SK-N-SH treated with all-trans-retinoic acid at 6 μM for 48 hours (cell line): ENCODE measurements at regions not wholly inside any gene's neighbourhood (a gene's known extent, or its start where the extent isn't known, plus 50 kb on each side); places are given as distances from the start of the nearest gene placed in this dataset.

Experiments used
- ATAC-seq: fragments of 200-7000 bp; cut with Tn5 transposase; 3 replicates; pipeline ENCODE4 v1.9.1; 2020; ENCODE audit warnings: mild to moderate bottlenecking, moderate library complexity
- ARNTL ChIP-seq: fragments of 450-650 bp; formaldehyde crosslinking; IDR thresholded peaks from 2 replicates; pipeline ENCODE4 v1.5.0; 2020; ENCODE audit warnings: low read depth, mild to moderate bottlenecking, moderate library complexity, borderline replicate concordance
- BACH2 ChIP-seq: fragments of 250-450 bp; sonication (Bioruptor Pico); IDR thresholded peaks from 2 replicates; pipeline ENCODE4 v1.9.0; 2021; ENCODE audit warnings: mild to moderate bottlenecking, borderline replicate concordance
- CREB5 ChIP-seq: fragments of 250-450 bp; sonication (Bioruptor Pico); IDR thresholded peaks from 2 replicates; pipeline ENCODE4 v1.5.1; 2020; ENCODE audit warnings: low read depth, mild to moderate bottlenecking, moderate library complexity
- CSDC2 ChIP-seq: fragments of 250-450 bp; sonication (Bioruptor Pico); IDR thresholded peaks from 2 replicates; pipeline ENCODE4 v1.5.0; 2020; ENCODE audit warnings: mild to moderate bottlenecking, moderate library complexity
- CSRNP3 ChIP-seq: fragments of 250-450 bp; sonication (Bioruptor Pico); IDR thresholded peaks from 2 replicates; pipeline ENCODE4 v1.5.1; 2021; ENCODE audit warnings: mild to moderate bottlenecking, moderate library complexity
- GLIS3 ChIP-seq: fragments of 250-450 bp; sonication (Bioruptor Pico); IDR thresholded peaks from 2 replicates; pipeline ENCODE4 v1.5.0; 2020; ENCODE audit warnings: mild to moderate bottlenecking, moderate library complexity
- ISL1 ChIP-seq: fragments of 250-450 bp; sonication (Bioruptor Pico); IDR thresholded peaks from 2 replicates; pipeline ENCODE4 v2.1.2; 2022; ENCODE audit warnings: mild to moderate bottlenecking, moderate library complexity
- OSR1 ChIP-seq: fragments of 250-450 bp; sonication (Bioruptor Pico); IDR thresholded peaks from 2 replicates; pipeline ENCODE4 v1.8.0; 2022; ENCODE audit warnings: moderate library complexity, mild to moderate bottlenecking, inconsistent platforms
- PATZ1 ChIP-seq: fragments of 250-450 bp; sonication (Bioruptor Pico); IDR thresholded peaks from 2 replicates; pipeline ENCODE4 v1.8.0; 2020; ENCODE audit warnings: mild to moderate bottlenecking, moderate library complexity, borderline replicate concordance
- POU6F1 ChIP-seq: fragments of 250-450 bp; sonication (Bioruptor Pico); IDR thresholded peaks from 2 replicates; pipeline ENCODE4 v1.8.0; 2021; ENCODE audit warnings: low read depth, mild to moderate bottlenecking, moderate library complexity, borderline replicate concordance
- PPARA ChIP-seq: fragments of 250-450 bp; sonication (Bioruptor Pico); IDR thresholded peaks from 2 replicates; pipeline ENCODE4 v1.5.0; 2020; ENCODE audit warnings: mild to moderate bottlenecking, borderline replicate concordance
- RARB ChIP-seq: fragments of 250-450 bp; sonication (Bioruptor Pico); IDR thresholded peaks from 2 replicates; pipeline ENCODE4 v1.8.0; 2021; ENCODE audit warnings: mild to moderate bottlenecking, moderate library complexity
- SNAI2 ChIP-seq: fragments of 250-450 bp; sonication (Bioruptor Pico); IDR thresholded peaks from 2 replicates; pipeline ENCODE4 v1.5.0; 2020; ENCODE audit warnings: mild to moderate bottlenecking, moderate library complexity
- TCF4 ChIP-seq: fragments of 250-450 bp; sonication (Bioruptor Pico); IDR thresholded peaks from 2 replicates; pipeline ENCODE4 v1.8.0; 2021; ENCODE audit warnings: mild to moderate bottlenecking, moderate library complexity, borderline replicate concordance
- TOX ChIP-seq: fragments of 250-450 bp; sonication (Bioruptor Pico); IDR thresholded peaks from 2 replicates; pipeline ENCODE4 v1.8.0; 2021; ENCODE audit warnings: mild to moderate bottlenecking, moderate library complexity, borderline replicate concordance
- TSHZ2 ChIP-seq: fragments of 250-450 bp; sonication (Bioruptor Pico); IDR thresholded peaks from 2 replicates; pipeline ENCODE4 v1.5.0; 2020; ENCODE audit warnings: mild to moderate bottlenecking, moderate library complexity
- ZC3H10 ChIP-seq: fragments of 250-450 bp; sonication (Bioruptor Pico); IDR thresholded peaks from 2 replicates; pipeline ENCODE4 v1.5.1; 2021; ENCODE audit warnings: mild to moderate bottlenecking, moderate library complexity
- ZFP30 ChIP-seq: fragments of 450-650 bp; formaldehyde crosslinking; IDR thresholded peaks from 2 replicates; pipeline ENCODE4 v1.5.0; 2022; ENCODE audit warnings: mild to moderate bottlenecking, moderate library complexity
- ZNF565 ChIP-seq: fragments of 450-650 bp; formaldehyde crosslinking; conservative IDR thresholded peaks from 2 replicates; pipeline ENCODE4 v1.5.0; 2020; ENCODE audit warnings: low read depth, mild to moderate bottlenecking, moderate library complexity
- ZNF70 ChIP-seq: fragments of 450-650 bp; formaldehyde crosslinking; IDR thresholded peaks from 2 replicates; pipeline ENCODE4 v1.5.0; 2020; ENCODE audit warnings: mild to moderate bottlenecking, moderate library complexity
- ZNF8 ChIP-seq: fragments of 450-650 bp; formaldehyde crosslinking; IDR thresholded peaks from 2 replicates; pipeline ENCODE4 v1.5.0; 2020; ENCODE audit warnings: mild to moderate bottlenecking, moderate library complexity

GRCh38 chr4:77501240-77501639, 104.4 kb upstream of the CXCL13 start:
- no peak for ATAC-seq
- TF ChIP-seq CSRNP3 (CRISPR knock-in tag): no peak
- TF ChIP-seq GLIS3 (CRISPR knock-in tag): no peak
- no peak for TF ChIP-seq RARB (CRISPR knock-in tag)
- no peak for TF ChIP-seq PPARA (CRISPR knock-in tag)
- TF ChIP-seq ZNF565 (CRISPR knock-in tag): no peak
- no peak for TF ChIP-seq CSDC2 (CRISPR knock-in tag)
- TF ChIP-seq POU6F1: no peak
- no peak for TF ChIP-seq ARNTL (CRISPR knock-in tag)
- no peak for TF ChIP-seq SNAI2 (CRISPR knock-in tag)
- TF ChIP-seq CREB5 (CRISPR knock-in tag): no peak
- no peak for TF ChIP-seq TSHZ2 (CRISPR knock-in tag)

GRCh38 chr4:77501851-77502250, 103.8 kb upstream of the CXCL13 start:
- no peak for ATAC-seq
- no peak for TF ChIP-seq ARNTL (CRISPR knock-in tag)
- TF ChIP-seq OSR1: no peak
- no peak for TF ChIP-seq ZNF565 (CRISPR knock-in tag)
- no peak for TF ChIP-seq ZC3H10 (CRISPR knock-in tag)

GRCh38 chr4:77504407-77504806, 101.2 kb upstream of the CXCL13 start:
- no peak for ATAC-seq
- TF ChIP-seq ZFP30 (CRISPR knock-in tag) (no peak), ZNF70 (CRISPR knock-in tag) (no peak), ZC3H10 (CRISPR knock-in tag) (no peak), ZNF8 (CRISPR knock-in tag) (no peak), TOX (CRISPR knock-in tag) (no peak)
- TF ChIP-seq, all 23 proteins: peak for 0

- TF ChIP-seq TOX (CRISPR knock-in tag) (no peak), POU6F1 (no peak), ZFP30 (CRISPR knock-in tag) (no peak)
- ATAC-seq: no peak
These were observed 100.2 kb upstream of the CXCL13 start for GRCh38 chr4:77505275-77505957.

- no peak for ATAC-seq
- TF ChIP-seq PATZ1 (CRISPR knock-in tag) (no peak), ISL1 (CRISPR knock-in tag) (no peak), TOX (CRISPR knock-in tag) (no peak), BACH2 (CRISPR knock-in tag) (no peak), OSR1 (no peak), SNAI2 (CRISPR knock-in tag) (no peak), TCF4 (CRISPR knock-in tag) (no peak), POU6F1 (no peak)
These were observed 99.7 kb upstream of the CXCL13 start for GRCh38 chr4:77505958-77506319.
